HCT116 (cell line): ENCODE measurements at regions not wholly inside any gene's neighbourhood (a gene's known extent, or its start where the extent isn't known, plus 50 kb on each side); places are given as distances from the start of the nearest gene placed in this dataset.

ENCODE experiments used
- ATAC-seq: fragments of 200-7000 bp; cut with Tn5 transposase; 2 replicates; pipeline ENCODE4 v1.9.1; 2020; ENCODE audit warnings: mild to moderate bottlenecking, moderate library complexity
- BruUV-seq: library from RNA; stranded (reverse); fragments of 400-500 nt; replicated peaks from 2 replicates; lab custom pipeline; 2021; lab: Mats Ljungman, UMichigan
- CTCF ChIA-PET: fragments of 300-600 bp; sonication (Branson Sonifier 250); formaldehyde crosslinking; loops from one replicate; lab custom pipeline; 2021; ENCODE audit warnings: antibody characterized with exemption; lab: Charles Lee
- POLR2A ChIA-PET: fragments of 300-600, 350-600 bp; sonication (Branson Sonifier 250); formaldehyde crosslinking; loops from one replicate; lab custom pipeline; 2021; ENCODE audit warnings: antibody characterized with exemption; lab: Charles Lee
- RAD21 ChIA-PET, 2 experiments: fragments of 300-600 bp; sonication (Branson Sonifier 250); formaldehyde crosslinking; loops; one replicate each; lab custom pipeline; 2023; ENCODE audit warnings: low total read pairs in 2 of 2; ENCODE audit not compliant: uncharacterized antibody in 2 of 2, unreplicated experiment in 2 of 2, low non-redundant PET in 1 of 2; lab: Charles Lee
- DNase-seq: peaks from one replicate; pipeline ENCODE4 v3.0.0-alpha.2; 2010; ENCODE audit warnings: low read depth, low spot score
- H2AFZ ChIP-seq: fragments of 200-600 bp; shearing (Covaris generic), sonication (generic); 2 replicates; pipeline ENCODE4 v1.6.1; 2017; ENCODE audit warnings: low read depth, mixed run types, mixed read lengths, antibody characterized with exemption, low read length; ENCODE audit not compliant: poor library complexity, severe bottlenecking
- H3K27ac ChIP-seq: 2 replicates; pipeline ENCODE4 v1.5.1; 2012; ENCODE audit warnings: low read depth, low read length
- H3K27me3 ChIP-seq: fragments of 200-600 bp; sonication (generic); 2 replicates; pipeline ENCODE4 v1.6.1; 2016; ENCODE audit warnings: mixed run types, low read length, mixed read lengths; ENCODE audit not compliant: insufficient read depth
- H3K36me3 ChIP-seq, 2 experiments: fragments of 200-500 bp in 1 of 2; fragments of 200-600 bp in 1 of 2; sonication (Bioruptor generic) in 1 of 2; sonication (generic) in 1 of 2; 2 replicates each; pipeline versions ENCODE4 v1.5.1 to v1.6.1; 2014 to 2016; ENCODE audit warnings: low read length in 2 of 2, inconsistent platforms in 1 of 2, mixed read lengths in 1 of 2, mixed run types in 1 of 2; ENCODE audit not compliant: insufficient read depth in 2 of 2, control insufficient read depth in 1 of 2
- H3K4me1 ChIP-seq, 2 experiments: fragments of 200-600 bp in 1 of 2; sonication (generic) in 1 of 2; 2 replicates each; pipeline versions ENCODE4 v1.5.1 to v1.6.1; 2012 to 2017; ENCODE audit warnings: low read length in 2 of 2, inconsistent platforms in 1 of 2, mild to moderate bottlenecking in 1 of 2, mixed read lengths in 1 of 2, mixed run types in 1 of 2, moderate library complexity in 1 of 2; ENCODE audit not compliant: insufficient read depth in 2 of 2, control insufficient read depth in 1 of 2
- H3K4me2 ChIP-seq: fragments of 200-600 bp; sonication (generic); 2 replicates; pipeline ENCODE4 v1.6.1; 2017; ENCODE audit warnings: mixed run types, low read length, mixed read lengths
- H3K4me3 ChIP-seq, 2 experiments: fragments of 200-600 bp in 1 of 2; sonication (generic) in 1 of 2; replicated peaks in 1 of 2; 2 replicates each; pipeline ENCODE4 v1.5.1; 2011 to 2016; ENCODE audit warnings: low read length in 2 of 2, control low read depth in 1 of 2, low read depth in 1 of 2, mild to moderate bottlenecking in 1 of 2, mixed read lengths in 1 of 2, mixed run types in 1 of 2
- H3K79me2 ChIP-seq: fragments of 200-600 bp; sonication (generic); 2 replicates; pipeline ENCODE4 v1.6.1; 2017; ENCODE audit warnings: mild to moderate bottlenecking, mixed run types, low read length, moderate library complexity, mixed read lengths; ENCODE audit not compliant: insufficient read depth
- H3K9ac ChIP-seq: fragments of 200-600 bp; sonication (generic); 2 replicates; pipeline ENCODE4 v1.6.1; 2016; ENCODE audit warnings: low read length, mixed read lengths
- H3K9me2 ChIP-seq: fragments of 200-600 bp; sonication (generic), shearing (Covaris generic); 2 replicates; pipeline ENCODE4 v1.6.1; 2017; ENCODE audit warnings: mixed run types, mild to moderate bottlenecking, moderate library complexity; ENCODE audit not compliant: insufficient read depth
- H3K9me3 ChIP-seq, 2 experiments: fragments of 200-500 bp in 1 of 2; fragments of 200-600 bp in 1 of 2; sonication (Bioruptor generic) in 1 of 2; sonication (generic) in 1 of 2; 2 replicates each; pipeline ENCODE4 v1.6.1; 2014 to 2017; ENCODE audit warnings: low read length in 2 of 2, mixed read lengths in 2 of 2, inconsistent platforms in 1 of 2, low read depth in 1 of 2, mild to moderate bottlenecking in 1 of 2, mixed run types in 1 of 2, moderate library complexity in 1 of 2; ENCODE audit not compliant: control insufficient read depth in 1 of 2, insufficient read depth in 1 of 2
- H4K20me1 ChIP-seq: fragments of 200-600 bp; sonication (generic), shearing (Covaris generic); 2 replicates; pipeline ENCODE4 v1.6.1; 2017; ENCODE audit warnings: mixed run types, mild to moderate bottlenecking, moderate library complexity; ENCODE audit not compliant: insufficient read depth
- CBX3 ChIP-seq: IDR thresholded peaks from 2 replicates; pipeline ENCODE4 v1.6.1; 2012; ENCODE audit warnings: low read depth
- CEBPB ChIP-seq: IDR thresholded peaks from 2 replicates; pipeline ENCODE4 v1.6.1; 2012; ENCODE audit warnings: low read depth
- EGR1 ChIP-seq: IDR thresholded peaks from 2 replicates; pipeline ENCODE4 v1.6.1; 2012; ENCODE audit warnings: low read depth
- EZH2phosphoT487 ChIP-seq: fragments of 200-600 bp; IDR thresholded peaks from 2 replicates; pipeline ENCODE4 v1.6.1; 2018; ENCODE audit warnings: antibody characterized with exemption, borderline replicate concordance
- MAX ChIP-seq: IDR thresholded peaks from 2 replicates; pipeline ENCODE4 v1.6.1; 2012
- POLR2AphosphoS5 ChIP-seq: IDR thresholded peaks from 2 replicates; pipeline ENCODE4 v1.6.1; 2011; ENCODE audit warnings: mild to moderate bottlenecking, low read depth, low read length, moderate library complexity
- SIN3A ChIP-seq: IDR thresholded peaks from 2 replicates; pipeline ENCODE4 v1.6.1; 2012; ENCODE audit warnings: low read depth
- TCF7L2 ChIP-seq: IDR thresholded peaks from 2 replicates; pipeline ENCODE4 v1.7.0; 2011; ENCODE audit warnings: borderline replicate concordance, inconsistent platforms; ENCODE audit not compliant: insufficient read depth, insufficient read length; ENCODE audit errors: extremely low read depth
- YY1 ChIP-seq: IDR thresholded peaks from 2 replicates; pipeline ENCODE4 v1.6.1; 2011; ENCODE audit warnings: low read length, low read depth, moderate library complexity, mild to moderate bottlenecking; ENCODE audit not compliant: insufficient replicate concordance; ENCODE audit errors: extremely low read depth
- ZFX ChIP-seq: fragments of 450-650 bp; IDR thresholded peaks from 2 replicates; pipeline ENCODE4 v1.6.1; 2017
- ZNF274 ChIP-seq: fragments of 200-500 bp; sonication (Bioruptor generic); IDR thresholded peaks from 2 replicates; pipeline ENCODE4 v1.6.1; 2014; ENCODE audit warnings: mild to moderate bottlenecking, low read depth, low read length, inconsistent platforms
- intact Hi-C: fragments of 100-400 bp; cut with micrococcal nuclease; formaldehyde crosslinking; loops from 2 replicates; pipeline ENCODE4 v1.10.0; 2022
- TF ChIP-seq, protein P1 (sequence below): IDR thresholded peaks from 2 replicates; pipeline ENCODE4 v1.6.1; 2011; ENCODE audit warnings: mild to moderate bottlenecking, low read length, moderate library complexity; ENCODE audit not compliant: insufficient replicate concordance; ENCODE audit errors: extremely low read depth
- TF ChIP-seq, protein P2 (sequence below), 3 experiments: fragments of 200-600 bp in 1 of 3; sonication (generic) in 1 of 3; IDR thresholded peaks in 2 of 3; conservative IDR thresholded peaks in 1 of 3; 2 replicates each; pipeline ENCODE4 v1.5.1; 2012 to 2017; ENCODE audit warnings: low read depth in 2 of 3, low read length in 2 of 3, antibody characterized with exemption in 1 of 3, borderline replicate concordance in 1 of 3, control low read depth in 1 of 3, mild to moderate bottlenecking in 1 of 3, mixed read lengths in 1 of 3, mixed run types in 1 of 3, moderate library complexity in 1 of 3; ENCODE audit not compliant: insufficient read depth in 1 of 3

DNA sequence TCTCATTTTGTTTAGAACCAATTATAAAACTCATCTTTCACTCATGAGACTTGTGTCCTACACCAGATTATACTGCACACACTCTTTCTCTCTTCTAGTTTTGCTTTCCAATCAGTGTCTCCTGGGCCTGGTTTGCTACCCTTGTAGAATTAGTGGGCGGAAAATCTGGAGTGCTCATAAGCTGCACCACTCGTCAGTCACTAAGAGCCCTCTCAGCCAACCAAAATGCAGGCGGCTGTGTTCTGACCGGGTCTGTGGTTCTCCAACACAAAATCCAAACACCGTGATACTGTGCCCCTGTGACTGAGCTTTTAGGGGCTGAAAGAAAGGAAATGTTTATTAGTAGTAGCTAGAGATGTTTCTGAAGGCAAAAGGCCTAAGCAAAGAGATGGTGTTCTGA lies 83.7 kb upstream of the OBI1 start:
- ChIA-PET POLR2A (no interaction called here), RAD21 (no interaction called here), CTCF (no interaction called here)
- TF ChIP-seq ZFX = no peak
- TF ChIP-seq, protein P1, sequence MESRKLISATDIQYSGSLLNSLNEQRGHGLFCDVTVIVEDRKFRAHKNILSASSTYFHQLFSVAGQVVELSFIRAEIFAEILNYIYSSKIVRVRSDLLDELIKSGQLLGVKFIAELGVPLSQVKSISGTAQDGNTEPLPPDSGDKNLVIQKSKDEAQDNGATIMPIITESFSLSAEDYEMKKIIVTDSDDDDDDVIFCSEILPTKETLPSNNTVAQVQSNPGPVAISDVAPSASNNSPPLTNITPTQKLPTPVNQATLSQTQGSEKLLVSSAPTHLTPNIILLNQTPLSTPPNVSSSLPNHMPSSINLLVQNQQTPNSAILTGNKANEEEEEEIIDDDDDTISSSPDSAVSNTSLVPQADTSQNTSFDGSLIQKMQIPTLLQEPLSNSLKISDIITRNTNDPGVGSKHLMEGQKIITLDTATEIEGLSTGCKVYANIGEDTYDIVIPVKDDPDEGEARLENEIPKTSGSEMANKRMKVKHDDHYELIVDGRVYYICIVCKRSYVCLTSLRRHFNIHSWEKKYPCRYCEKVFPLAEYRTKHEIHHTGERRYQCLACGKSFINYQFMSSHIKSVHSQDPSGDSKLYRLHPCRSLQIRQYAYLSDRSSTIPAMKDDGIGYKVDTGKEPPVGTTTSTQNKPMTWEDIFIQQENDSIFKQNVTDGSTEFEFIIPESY = no peak
- no peak for TF ChIP-seq POLR2AphosphoS5
- no peak for TF ChIP-seq ZNF274
- TF ChIP-seq EGR1 = no peak
- no peak for TF ChIP-seq EZH2phosphoT487
- TF ChIP-seq CBX3 = no peak
- Histone ChIP-seq H3K27ac (no peak overlapping the region), H3K9ac (no peak overlapping the region), H3K79me2 (no peaks in the 10 kb centered on the region), H3K27me3 (peaks cover 18% of the 10 kb centered on the region; the same call in 1 of the 2 replicates), H3K9me2 (no peaks in the 10 kb centered on the region), H3K4me2 (no peak overlapping the region), H3K9me3 (no peaks in the 10 kb centered on the region), H4K20me1 (no peaks in the 10 kb centered on the region; the same call in 1 of the 2 replicates), H2AFZ (no peak overlapping the region), H3K4me1 (no peaks in the 10 kb centered on the region), H3K4me3 (no peak overlapping the region), H3K36me3 (no peaks in the 10 kb centered on the region)
- DNase-seq = no peak
- BruUV-seq = no TSS peak
- intact Hi-C loops = no loop called here
- ATAC-seq = no peak

DNA sequence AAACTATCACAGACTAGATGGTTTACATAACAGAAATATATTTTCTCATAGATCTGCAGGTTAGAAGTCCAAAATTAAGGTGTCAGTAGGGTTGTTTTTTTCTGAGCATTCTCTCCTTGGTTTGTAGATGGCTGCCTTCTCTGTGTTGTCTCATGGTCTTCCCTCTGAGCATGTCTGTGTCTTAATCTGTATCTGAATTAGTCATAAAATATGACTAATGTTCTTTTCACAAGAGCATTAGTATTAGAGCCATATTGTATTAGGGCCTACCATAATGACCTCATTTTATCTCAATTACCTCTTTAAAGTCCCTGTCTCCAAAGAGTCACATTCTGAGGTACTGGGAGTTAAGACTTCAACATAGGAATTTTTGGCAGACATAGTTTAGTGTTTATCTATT lies 77.2 kb upstream of the OBI1 start:
- BruUV-seq = no TSS peak
- Histone ChIP-seq H3K4me3 (no peak overlapping the region), H3K9me3 (no peaks in the 10 kb centered on the region), H3K36me3 (no peaks in the 10 kb centered on the region), H3K9me2 (no peaks in the 10 kb centered on the region), H4K20me1 (no peaks in the 10 kb centered on the region), H3K9ac (no peak overlapping the region), H3K27ac (no peak overlapping the region), H3K27me3 (peaks cover 14% of the 10 kb centered on the region; the same call in 1 of the 2 replicates), H2AFZ (no peak overlapping the region), H3K79me2 (no peaks in the 10 kb centered on the region), H3K4me1 (no peaks in the 10 kb centered on the region), H3K4me2 (no peak overlapping the region)
- ChIA-PET CTCF (no interaction called here), RAD21 (no interaction called here), POLR2A (no interaction called here)
- DNase-seq (no peak), ATAC-seq (no peak)
- no peak for TF ChIP-seq TCF7L2
- TF ChIP-seq, protein P1 = no peak
- TF ChIP-seq CEBPB = no peak
- no peak for TF ChIP-seq MAX
- no peak for TF ChIP-seq CBX3
- TF ChIP-seq SIN3A = no peak
- TF ChIP-seq, protein P2, sequence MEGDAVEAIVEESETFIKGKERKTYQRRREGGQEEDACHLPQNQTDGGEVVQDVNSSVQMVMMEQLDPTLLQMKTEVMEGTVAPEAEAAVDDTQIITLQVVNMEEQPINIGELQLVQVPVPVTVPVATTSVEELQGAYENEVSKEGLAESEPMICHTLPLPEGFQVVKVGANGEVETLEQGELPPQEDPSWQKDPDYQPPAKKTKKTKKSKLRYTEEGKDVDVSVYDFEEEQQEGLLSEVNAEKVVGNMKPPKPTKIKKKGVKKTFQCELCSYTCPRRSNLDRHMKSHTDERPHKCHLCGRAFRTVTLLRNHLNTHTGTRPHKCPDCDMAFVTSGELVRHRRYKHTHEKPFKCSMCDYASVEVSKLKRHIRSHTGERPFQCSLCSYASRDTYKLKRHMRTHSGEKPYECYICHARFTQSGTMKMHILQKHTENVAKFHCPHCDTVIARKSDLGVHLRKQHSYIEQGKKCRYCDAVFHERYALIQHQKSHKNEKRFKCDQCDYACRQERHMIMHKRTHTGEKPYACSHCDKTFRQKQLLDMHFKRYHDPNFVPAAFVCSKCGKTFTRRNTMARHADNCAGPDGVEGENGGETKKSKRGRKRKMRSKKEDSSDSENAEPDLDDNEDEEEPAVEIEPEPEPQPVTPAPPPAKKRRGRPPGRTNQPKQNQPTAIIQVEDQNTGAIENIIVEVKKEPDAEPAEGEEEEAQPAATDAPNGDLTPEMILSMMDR (IDR thresholded peaks at IDR 0.05 in 2 of 3, conservative IDR thresholded peaks at IDR 0.05 in 1 of 3; ENCODE audit: borderline replicate concordance in 1 of 3, insufficient read depth in 1 of 3, low read depth in 2 of 3, low read length in 2 of 3) = no peak
- TF ChIP-seq ZFX = no peak
- TF ChIP-seq EGR1 = no peak
- TF ChIP-seq YY1 = no peak
- intact Hi-C loops = no loop called here
